Left ventricle myocardium inferior (tissue), 1 donor: ENCODE measurements at regions not wholly inside any gene's neighbourhood (a gene's known extent, or its start where the extent isn't known, plus 50 kb on each side); places are given as distances from the start of the nearest gene placed in this dataset.

ENCODE experiments used
- DNase-seq: peaks from one replicate; pipeline ENCODE4 v3.0.0-alpha.2; 2020
- H3K27ac ChIP-seq: fragments of 200-600 bp; replicated peaks from 2 replicates; pipeline ENCODE4 v1.8.0; 2021
- H3K27me3 ChIP-seq: fragments of 200-600 bp; 2 replicates; pipeline ENCODE4 v1.8.0; 2021; ENCODE audit warnings: low read depth
- H3K36me3 ChIP-seq: fragments of 200-600 bp; 2 replicates; pipeline ENCODE4 v1.8.0; 2021
- H3K4me1 ChIP-seq: fragments of 200-600 bp; 2 replicates; pipeline ENCODE4 v1.8.0; 2021
- H3K4me3 ChIP-seq: fragments of 200-600 bp; 2 replicates; pipeline ENCODE4 v1.8.0; 2021; ENCODE audit warnings: mild to moderate bottlenecking, moderate library complexity
- H3K9me3 ChIP-seq: fragments of 200-600 bp; replicated peaks from 2 replicates; pipeline ENCODE4 v1.8.0; 2021
- intact Hi-C: fragments of 100-400 bp; cut with micrococcal nuclease; formaldehyde crosslinking; loops from one replicate; pipeline ENCODE4 v1.11.0; 2022
- TF ChIP-seq, protein P1 (sequence below): fragments of 200-600 bp; IDR thresholded peaks from 2 replicates; pipeline ENCODE4 v1.8.0; 2021; ENCODE audit warnings: antibody characterized with exemption, mild to moderate bottlenecking, borderline replicate concordance
- donor health status: DM: no; HTN: yes; CAD: no; lungs with severe emphysema.

DNA sequence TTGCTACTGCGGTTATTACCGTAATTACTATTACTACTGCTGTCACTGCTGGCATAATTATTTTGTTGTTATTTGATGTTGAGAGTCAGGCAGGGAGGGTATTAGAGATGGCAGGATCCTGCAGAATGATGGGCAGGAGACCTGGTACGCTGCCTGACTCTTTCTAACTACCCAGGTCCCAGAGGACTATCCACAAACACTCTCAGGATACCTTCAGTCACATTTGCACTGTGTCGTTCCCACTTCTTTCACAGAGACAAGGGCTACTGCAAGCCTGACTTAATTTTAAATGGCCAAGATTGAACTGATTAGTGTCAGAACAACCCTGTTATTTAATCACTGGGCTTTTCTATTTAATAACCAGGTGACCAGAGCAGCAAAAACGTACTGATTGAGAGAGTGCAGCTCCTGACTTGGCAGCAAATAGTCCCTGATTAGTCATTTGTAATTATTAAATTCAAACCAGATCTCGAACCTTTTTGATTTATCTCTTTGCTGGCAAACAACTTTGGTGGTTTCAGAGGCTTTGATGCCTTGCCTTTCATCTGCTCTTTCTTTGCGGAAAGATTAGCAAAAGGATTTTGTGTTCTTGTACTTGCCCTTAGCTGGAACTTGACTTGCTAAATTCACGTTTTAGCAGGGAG, 88.8 kb upstream of the ARHGEF3 start:
- TF ChIP-seq, protein P1, sequence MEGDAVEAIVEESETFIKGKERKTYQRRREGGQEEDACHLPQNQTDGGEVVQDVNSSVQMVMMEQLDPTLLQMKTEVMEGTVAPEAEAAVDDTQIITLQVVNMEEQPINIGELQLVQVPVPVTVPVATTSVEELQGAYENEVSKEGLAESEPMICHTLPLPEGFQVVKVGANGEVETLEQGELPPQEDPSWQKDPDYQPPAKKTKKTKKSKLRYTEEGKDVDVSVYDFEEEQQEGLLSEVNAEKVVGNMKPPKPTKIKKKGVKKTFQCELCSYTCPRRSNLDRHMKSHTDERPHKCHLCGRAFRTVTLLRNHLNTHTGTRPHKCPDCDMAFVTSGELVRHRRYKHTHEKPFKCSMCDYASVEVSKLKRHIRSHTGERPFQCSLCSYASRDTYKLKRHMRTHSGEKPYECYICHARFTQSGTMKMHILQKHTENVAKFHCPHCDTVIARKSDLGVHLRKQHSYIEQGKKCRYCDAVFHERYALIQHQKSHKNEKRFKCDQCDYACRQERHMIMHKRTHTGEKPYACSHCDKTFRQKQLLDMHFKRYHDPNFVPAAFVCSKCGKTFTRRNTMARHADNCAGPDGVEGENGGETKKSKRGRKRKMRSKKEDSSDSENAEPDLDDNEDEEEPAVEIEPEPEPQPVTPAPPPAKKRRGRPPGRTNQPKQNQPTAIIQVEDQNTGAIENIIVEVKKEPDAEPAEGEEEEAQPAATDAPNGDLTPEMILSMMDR = no peak
- Histone ChIP-seq H3K9me3 (no peaks in the 10 kb centered on the region), H3K27me3 (no peaks in the 10 kb centered on the region), H3K4me3 (no peak overlapping the region), H3K36me3 (no peaks in the 10 kb centered on the region), H3K27ac (no peak overlapping the region), H3K4me1 (peaks cover 35% of the 10 kb centered on the region)
- intact Hi-C loops = no loop called here
- no peak for DNase-seq

DNA sequence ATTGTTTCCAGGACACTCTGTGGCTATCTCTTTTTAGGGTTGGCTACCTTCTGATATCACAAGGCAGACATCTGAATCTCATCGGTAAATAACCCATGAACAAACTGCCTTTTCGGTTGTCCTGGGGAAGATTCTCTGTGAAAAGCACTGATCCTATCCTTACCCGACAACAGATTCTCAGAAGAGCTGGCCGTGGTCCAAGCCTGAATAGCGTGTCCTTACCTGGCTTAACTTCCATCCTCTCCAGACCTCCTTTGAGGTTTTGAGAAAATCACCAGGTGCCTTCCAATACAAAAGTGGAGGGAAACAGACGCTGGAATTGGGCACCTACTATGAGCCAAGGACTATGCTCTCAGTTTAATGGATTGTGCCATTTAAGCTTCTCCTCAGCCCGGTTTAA, 87.4 kb upstream of the ARHGEF3 start:
- intact Hi-C loops = no loop called here
- no peaks in the 10 kb centered on the region for H3K27me3 ChIP-seq
- no peaks in the 10 kb centered on the region for H3K36me3 ChIP-seq
- TF ChIP-seq, protein P1 = no peak
- H3K4me3 ChIP-seq = no peak overlapping the region
- no peak overlapping the region for H3K27ac ChIP-seq
- no peaks in the 10 kb centered on the region for H3K9me3 ChIP-seq
- peaks cover 29% of the 10 kb centered on the region for H3K4me1 ChIP-seq
- DNase-seq = no peak

DNA sequence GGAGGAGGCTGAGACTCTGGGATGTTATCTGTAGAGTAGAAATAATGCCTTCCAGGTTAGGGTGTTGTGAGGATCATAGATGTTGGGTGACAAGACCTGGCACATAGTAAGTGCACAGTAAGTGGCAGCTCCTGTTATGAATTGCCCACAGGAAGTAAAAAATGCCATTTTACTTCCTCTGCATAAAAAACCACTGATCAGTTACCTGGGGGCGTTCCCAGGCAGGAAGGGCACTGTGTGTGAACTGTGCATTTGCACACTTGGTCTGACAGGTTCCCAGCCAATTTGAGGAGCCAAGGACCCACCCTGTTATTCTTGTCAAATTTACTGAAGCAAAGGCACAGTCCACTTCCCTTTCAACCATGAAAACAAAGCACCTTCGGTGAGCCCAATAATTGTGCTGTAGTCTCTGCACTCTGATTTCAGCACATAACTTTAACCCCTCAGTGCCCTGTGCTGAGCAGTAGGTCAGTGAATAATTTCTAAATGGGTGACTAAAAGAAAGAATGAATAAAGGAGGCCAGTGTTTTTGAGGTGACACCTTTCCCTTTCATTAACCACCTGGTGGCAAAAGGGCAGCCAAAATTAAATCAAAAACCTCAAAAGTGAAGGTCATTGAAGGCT, 85.8 kb upstream of the ARHGEF3 start:
- Histone ChIP-seq H3K36me3 (no peaks in the 10 kb centered on the region), H3K4me3 (no peak overlapping the region), H3K27me3 (no peaks in the 10 kb centered on the region), H3K9me3 (no peaks in the 10 kb centered on the region), H3K4me1 (peaks cover 29% of the 10 kb centered on the region), H3K27ac (peak overlapping the region; percentile 31)
- TF ChIP-seq, protein P1 = no peak
- intact Hi-C loops = no loop called here
- no peak for DNase-seq

DNA sequence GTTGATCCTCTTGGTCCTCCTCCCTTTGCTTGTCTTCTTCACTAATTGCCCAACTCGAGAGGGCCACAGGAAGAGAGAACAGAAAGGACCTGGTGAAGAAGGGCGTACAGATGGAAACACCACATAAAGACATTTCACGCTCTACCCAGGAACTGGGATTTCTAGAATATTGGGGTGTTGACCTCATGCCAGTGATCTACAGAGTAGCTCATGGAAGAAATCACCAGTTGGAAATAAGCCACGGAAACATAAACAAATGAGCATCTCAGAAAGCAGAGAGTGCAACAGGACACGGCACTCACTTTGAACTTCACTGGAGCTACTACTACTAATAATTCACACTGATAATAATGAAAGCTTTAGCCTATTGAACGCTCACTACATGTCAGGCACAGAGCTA, 84.6 kb upstream of the ARHGEF3 start:
- no peak overlapping the region for H3K4me3 ChIP-seq
- peaks cover 29% of the 10 kb centered on the region for H3K4me1 ChIP-seq
- TF ChIP-seq, protein P1 = no peak
- no peaks in the 10 kb centered on the region for H3K27me3 ChIP-seq
- H3K27ac ChIP-seq = no peak overlapping the region
- H3K9me3 ChIP-seq = no peaks in the 10 kb centered on the region
- intact Hi-C loops = no loop called here
- no peaks in the 10 kb centered on the region for H3K36me3 ChIP-seq
- no peak for DNase-seq

DNA sequence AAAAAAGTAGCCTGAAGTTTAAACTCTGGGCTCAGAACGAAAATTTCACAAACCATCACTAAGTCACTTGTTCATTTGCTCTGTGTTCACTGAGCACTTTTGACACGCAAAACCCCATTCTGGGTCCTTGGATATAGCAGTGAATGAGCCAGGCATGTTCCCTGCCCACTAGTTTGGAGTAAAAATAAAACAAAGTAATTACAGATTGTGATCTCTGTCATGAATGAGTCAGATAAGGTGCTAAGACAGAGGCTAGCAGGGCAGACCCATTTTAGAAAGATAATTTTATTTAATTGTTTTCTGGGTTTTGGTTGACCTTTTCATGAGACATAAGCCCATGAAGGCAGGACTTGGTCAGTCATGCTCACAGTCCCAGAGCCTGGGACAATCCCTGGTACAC, 84.1 kb upstream of the ARHGEF3 start:
- TF ChIP-seq, protein P1 = no peak
- H3K4me1 ChIP-seq = peaks cover 29% of the 10 kb centered on the region
- H3K4me3 ChIP-seq = no peak overlapping the region
- intact Hi-C loops = no loop called here
- H3K27ac ChIP-seq = no peak overlapping the region
- no peaks in the 10 kb centered on the region for H3K36me3 ChIP-seq
- no peaks in the 10 kb centered on the region for H3K27me3 ChIP-seq
- DNase-seq = no peak
- no peaks in the 10 kb centered on the region for H3K9me3 ChIP-seq
